ENCODE measurements at regions not wholly inside any gene's neighbourhood (a gene's known extent, or its start where the extent isn't known, plus 50 kb on each side); places are given as distances from the start of the nearest gene placed in this dataset.

- TF ChIP-seq EZH2 (IDR thresholded peaks at IDR 0.05; ENCODE audit: borderline replicate concordance, low read depth, low read length, poor library complexity, severe bottlenecking) (no peak), CTCF (conservative IDR thresholded peaks at IDR 0.05; ENCODE audit: low read depth, low read length) (no peak)
- Histone ChIP-seq H3K27me3 (replicated peaks; ENCODE audit: insufficient read depth, low read depth, low read length, poor library complexity) (no peaks in the 10 kb centered on the region), H3K4me3 (ENCODE audit: low read depth, low read length, poor library complexity, severe bottlenecking) (no peak overlapping the region), H3K27ac (ENCODE audit: low read depth, low read length, poor library complexity, severe bottlenecking) (no peak overlapping the region), H3K9me3 (ENCODE audit: low read depth, low read length, poor library complexity, severe bottlenecking) (no peaks in the 10 kb centered on the region), H3K36me3 (ENCODE audit: insufficient read depth, low read length, poor library complexity, severe bottlenecking) (no peaks in the 10 kb centered on the region), H3K4me1 (ENCODE audit: insufficient read depth, low read length, poor library complexity, severe bottlenecking) (no peaks in the 10 kb centered on the region)
- CTCF ChIA-PET: no interaction called here
- BruUV-seq (replicated peaks): no TSS peak
- no peak for DNase-seq (ENCODE audit: low spot score)
- intact Hi-C loops (cut with micrococcal nuclease; ENCODE audit: unreplicated experiment): no loop called here
- POLR2A ChIA-PET (ENCODE audit: low non-redundant PET): no interaction called here
These were observed 71.4 kb upstream of the DUSP22 start for GRCh38 chr6:220721-221475.

GRCh38 chr6:221531-222349 lies 70.5 kb upstream of the DUSP22 start:
- intact Hi-C loops (cut with micrococcal nuclease; ENCODE audit: unreplicated experiment): no loop called here
- H3K36me3 ChIP-seq (ENCODE audit: insufficient read depth, low read length, poor library complexity, severe bottlenecking): no peaks in the 10 kb centered on the region
- no TSS peak for BruUV-seq (replicated peaks)
- no peak overlapping the region for H3K4me3 ChIP-seq (ENCODE audit: low read depth, low read length, poor library complexity, severe bottlenecking)
- no peak for DNase-seq (ENCODE audit: low spot score)
- TF ChIP-seq CTCF (conservative IDR thresholded peaks at IDR 0.05; ENCODE audit: low read depth, low read length) (no peak), EZH2 (IDR thresholded peaks at IDR 0.05; ENCODE audit: borderline replicate concordance, low read depth, low read length, poor library complexity, severe bottlenecking) (no peak)
- ChIA-PET CTCF (no interaction called here), POLR2A (ENCODE audit: low non-redundant PET) (no interaction called here)
- H3K9me3 ChIP-seq (ENCODE audit: low read depth, low read length, poor library complexity, severe bottlenecking): no peaks in the 10 kb centered on the region
- H3K27me3 ChIP-seq (replicated peaks; ENCODE audit: insufficient read depth, low read depth, low read length, poor library complexity): no peaks in the 10 kb centered on the region
- no peak overlapping the region for H3K27ac ChIP-seq (ENCODE audit: low read depth, low read length, poor library complexity, severe bottlenecking)
- H3K4me1 ChIP-seq (ENCODE audit: insufficient read depth, low read length, poor library complexity, severe bottlenecking): no peaks in the 10 kb centered on the region

GRCh38 chr6:222468-222867 lies 69.8 kb upstream of the DUSP22 start:
- H3K27me3 ChIP-seq (replicated peaks; ENCODE audit: insufficient read depth, low read depth, low read length, poor library complexity): no peaks in the 10 kb centered on the region

More at GRCh38 chr6:222468-222867, 69.8 kb upstream of the DUSP22 start:
- intact Hi-C loops (cut with micrococcal nuclease; ENCODE audit: unreplicated experiment): no loop called here
- H3K36me3 ChIP-seq (ENCODE audit: insufficient read depth, low read length, poor library complexity, severe bottlenecking): no peaks in the 10 kb centered on the region
- TF ChIP-seq EZH2 (IDR thresholded peaks at IDR 0.05; ENCODE audit: borderline replicate concordance, low read depth, low read length, poor library complexity, severe bottlenecking) (no peak), CTCF (conservative IDR thresholded peaks at IDR 0.05; ENCODE audit: low read depth, low read length) (no peak)
- POLR2A ChIA-PET (ENCODE audit: low non-redundant PET): no interaction called here
- no peak for DNase-seq (ENCODE audit: low spot score)
- H3K4me3 ChIP-seq (ENCODE audit: low read depth, low read length, poor library complexity, severe bottlenecking): no peak overlapping the region
- CTCF ChIA-PET: no interaction called here
- no TSS peak for BruUV-seq (replicated peaks)
- H3K9me3 ChIP-seq (ENCODE audit: low read depth, low read length, poor library complexity, severe bottlenecking): no peaks in the 10 kb centered on the region
- H3K4me1 ChIP-seq (ENCODE audit: insufficient read depth, low read length, poor library complexity, severe bottlenecking): no peaks in the 10 kb centered on the region
- no peak overlapping the region for H3K27ac ChIP-seq (ENCODE audit: low read depth, low read length, poor library complexity, severe bottlenecking)

All from A673 (cell line).